Fibroblast of skin of scalp (primary cell): ENCODE measurements at regions not wholly inside any gene's neighbourhood (a gene's known extent, or its start where the extent isn't known, plus 50 kb on each side); places are given as distances from the start of the nearest gene placed in this dataset.
"Not testable (repeated sequence)": the region's sequence is repeated elsewhere in the genome, so short reads cannot be mapped to it uniquely, and the experiment has no call there.

ENCODE experiments used
- DNase-seq: peaks from one replicate; pipeline ENCODE4 v3.0.0-alpha.2; 2013

- peak; percentile 13 for DNase-seq
Observed at GRCh38 chr6:121548131-121548530, 112.7 kb downstream of the GJA1 start.

GRCh38 chr6:121549736-121550135 is 114.3 kb downstream of the GJA1 start:
- peak; percentile 97 for DNase-seq

- DNase-seq: peak; percentile 59
Observed at GRCh38 chr6:121550491-121551010, 115.1 kb downstream of the GJA1 start.

GRCh38 chr6:121555201-121555600 is 119.8 kb downstream of the GJA1 start:
- DNase-seq: no peak

GRCh38 chr6:121556149-121556548 is 120.7 kb downstream of the GJA1 start:
- DNase-seq: not testable (repeated sequence)

GRCh38 chr6:121557146-121557940 is 121.9 kb downstream of the GJA1 start:
- no peak for DNase-seq

GRCh38 chr6:121559611-121560269 is 124.3 kb downstream of the GJA1 start:
- DNase-seq: no peak

- DNase-seq: no peak
Observed at GRCh38 chr6:121560476-121560875, 125.0 kb downstream of the GJA1 start.

GRCh38 chr6:121563286-121563685 is 127.8 kb downstream of the GJA1 start:
- DNase-seq: no peak

- not testable (repeated sequence) for DNase-seq
Observed at GRCh38 chr6:121564529-121564928, 129.1 kb downstream of the GJA1 start.

- no peak for DNase-seq
Observed at GRCh38 chr6:121571455-121571854, 136.0 kb downstream of the GJA1 start.

GRCh38 chr6:121573481-121573880 is 138.0 kb downstream of the GJA1 start:
- no peak for DNase-seq

- DNase-seq: no peak
Observed at GRCh38 chr6:121578216-121578615, 142.8 kb downstream of the GJA1 start.

- no peak for DNase-seq
Observed at GRCh38 chr6:121579478-121579877, 144.0 kb downstream of the GJA1 start.

- no peak for DNase-seq
Observed at GRCh38 chr6:121581327-121581726, 145.9 kb downstream of the GJA1 start.

GRCh38 chr6:121582262-121582661 is 146.8 kb downstream of the GJA1 start:
- peak; percentile 65 for DNase-seq

- peak; percentile 83 for DNase-seq
Observed at GRCh38 chr6:121584586-121585369, 149.3 kb downstream of the GJA1 start.

- no peak for DNase-seq
Observed at GRCh38 chr6:121590438-121590837, 155.0 kb downstream of the GJA1 start.

GRCh38 chr6:121590916-121591315 is 155.5 kb downstream of the GJA1 start:
- DNase-seq: no peak

GRCh38 chr6:121592261-121592935 is 157.0 kb downstream of the GJA1 start:
- no peak for DNase-seq

GRCh38 chr6:121593011-121593641 is 157.7 kb downstream of the GJA1 start:
- DNase-seq: no peak

- DNase-seq: no peak
Observed at GRCh38 chr6:121594053-121594452, 158.6 kb downstream of the GJA1 start.
